ENCODE measurements at regions not wholly inside any gene's neighbourhood (a gene's known extent, or its start where the extent isn't known, plus 50 kb on each side); places are given as distances from the start of the nearest gene placed in this dataset.

DNA sequence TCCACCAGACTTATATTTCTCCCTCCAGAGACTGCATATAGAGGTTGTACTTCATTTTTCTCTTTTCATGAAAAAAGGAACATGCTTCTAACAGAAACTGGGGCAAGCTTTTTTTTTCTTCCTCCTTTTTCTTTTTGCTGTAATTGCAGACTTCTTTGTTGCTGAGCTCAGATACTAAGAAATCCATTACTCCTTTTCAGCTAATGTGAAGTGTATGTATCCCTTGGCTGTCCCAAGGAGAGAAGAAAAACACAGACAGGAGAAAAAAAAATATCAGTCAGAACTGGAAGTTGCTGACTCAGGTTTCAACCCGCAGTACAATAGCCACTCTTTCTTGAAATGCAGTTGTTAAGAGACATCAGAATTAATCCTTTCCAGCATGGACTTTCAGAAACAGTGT is 1248.4 kb downstream of the LRFN5 start:
- TF ChIP-seq, protein P1, sequence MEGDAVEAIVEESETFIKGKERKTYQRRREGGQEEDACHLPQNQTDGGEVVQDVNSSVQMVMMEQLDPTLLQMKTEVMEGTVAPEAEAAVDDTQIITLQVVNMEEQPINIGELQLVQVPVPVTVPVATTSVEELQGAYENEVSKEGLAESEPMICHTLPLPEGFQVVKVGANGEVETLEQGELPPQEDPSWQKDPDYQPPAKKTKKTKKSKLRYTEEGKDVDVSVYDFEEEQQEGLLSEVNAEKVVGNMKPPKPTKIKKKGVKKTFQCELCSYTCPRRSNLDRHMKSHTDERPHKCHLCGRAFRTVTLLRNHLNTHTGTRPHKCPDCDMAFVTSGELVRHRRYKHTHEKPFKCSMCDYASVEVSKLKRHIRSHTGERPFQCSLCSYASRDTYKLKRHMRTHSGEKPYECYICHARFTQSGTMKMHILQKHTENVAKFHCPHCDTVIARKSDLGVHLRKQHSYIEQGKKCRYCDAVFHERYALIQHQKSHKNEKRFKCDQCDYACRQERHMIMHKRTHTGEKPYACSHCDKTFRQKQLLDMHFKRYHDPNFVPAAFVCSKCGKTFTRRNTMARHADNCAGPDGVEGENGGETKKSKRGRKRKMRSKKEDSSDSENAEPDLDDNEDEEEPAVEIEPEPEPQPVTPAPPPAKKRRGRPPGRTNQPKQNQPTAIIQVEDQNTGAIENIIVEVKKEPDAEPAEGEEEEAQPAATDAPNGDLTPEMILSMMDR (IDR thresholded peaks at IDR 0.05) = no peak
- TF ChIP-seq SMC3 (IDR thresholded peaks at IDR 0.05) = no peak
- no peak for TF ChIP-seq NR3C1 (IDR thresholded peaks at IDR 0.05)
- TF ChIP-seq JUN (IDR thresholded peaks at IDR 0.05) = no peak
- no peak for TF ChIP-seq MAZ (IDR thresholded peaks at IDR 0.05; ENCODE audit: borderline replicate concordance, low read depth, low read length)
- TF ChIP-seq, protein P2, sequence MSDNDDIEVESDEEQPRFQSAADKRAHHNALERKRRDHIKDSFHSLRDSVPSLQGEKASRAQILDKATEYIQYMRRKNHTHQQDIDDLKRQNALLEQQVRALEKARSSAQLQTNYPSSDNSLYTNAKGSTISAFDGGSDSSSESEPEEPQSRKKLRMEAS (IDR thresholded peaks at IDR 0.05) = no peak
- no peak for TF ChIP-seq KDM1A (IDR thresholded peaks at IDR 0.05; ENCODE audit: low read depth)
